Left ventricle myocardium inferior (tissue), 1 donor: ENCODE measurements at regions not wholly inside any gene's neighbourhood (a gene's known extent, or its start where the extent isn't known, plus 50 kb on each side); places are given as distances from the start of the nearest gene placed in this dataset.

ENCODE experiments used
- DNase-seq: peaks from one replicate; pipeline ENCODE4 v3.0.0-alpha.2; 2020
- H3K27ac ChIP-seq: fragments of 200-600 bp; replicated peaks from 2 replicates; pipeline ENCODE4 v1.8.0; 2021
- H3K27me3 ChIP-seq: fragments of 200-600 bp; 2 replicates; pipeline ENCODE4 v1.8.0; 2021; ENCODE audit warnings: low read depth
- H3K36me3 ChIP-seq: fragments of 200-600 bp; 2 replicates; pipeline ENCODE4 v1.8.0; 2021
- H3K4me1 ChIP-seq: fragments of 200-600 bp; 2 replicates; pipeline ENCODE4 v1.8.0; 2021
- H3K4me3 ChIP-seq: fragments of 200-600 bp; 2 replicates; pipeline ENCODE4 v1.8.0; 2021; ENCODE audit warnings: mild to moderate bottlenecking, moderate library complexity
- H3K9me3 ChIP-seq: fragments of 200-600 bp; replicated peaks from 2 replicates; pipeline ENCODE4 v1.8.0; 2021
- CTCF ChIP-seq: fragments of 200-600 bp; IDR thresholded peaks from 2 replicates; pipeline ENCODE4 v1.8.0; 2021; ENCODE audit warnings: antibody characterized with exemption, mild to moderate bottlenecking, borderline replicate concordance
- intact Hi-C: fragments of 100-400 bp; cut with micrococcal nuclease; formaldehyde crosslinking; loops from one replicate; pipeline ENCODE4 v1.11.0; 2022
- donor health status: DM: no; HTN: yes; CAD: no; lungs with severe emphysema.

- Histone ChIP-seq H3K27me3 (no peaks in the 10 kb centered on the region), H3K4me3 (no peak overlapping the region), H3K36me3 (no peaks in the 10 kb centered on the region), H3K4me1 (no peaks in the 10 kb centered on the region), H3K27ac (no peak overlapping the region), H3K9me3 (no peaks in the 10 kb centered on the region)
- intact Hi-C loops, result no loop called here
- DNase-seq, result no peak
- no peak for TF ChIP-seq CTCF
Measured at GRCh38 chr17:68185820-68186219, 62.0 kb upstream of the AMZ2 start.

GRCh38 chr17:68190495-68190894 lies 57.3 kb upstream of the AMZ2 start:
- Histone ChIP-seq H3K27ac (no peak overlapping the region), H3K4me3 (no peak overlapping the region), H3K4me1 (no peaks in the 10 kb centered on the region), H3K36me3 (no peaks in the 10 kb centered on the region), H3K9me3 (no peaks in the 10 kb centered on the region), H3K27me3 (peaks cover 6% of the 10 kb centered on the region)
- no peak for DNase-seq
- no peak for TF ChIP-seq CTCF
- intact Hi-C loops, result no loop called here

GRCh38 chr17:68195667-68196393 lies 52.0 kb upstream of the AMZ2 start:
- Histone ChIP-seq H3K36me3 (no peaks in the 10 kb centered on the region), H3K27me3 (peaks cover 57% of the 10 kb centered on the region), H3K4me3 (peak overlapping the region; percentile 68), H3K27ac (peak overlapping the region; percentile 2), H3K9me3 (no peaks in the 10 kb centered on the region), H3K4me1 (peaks cover 53% of the 10 kb centered on the region)
- TF ChIP-seq CTCF, result no peak
- intact Hi-C loops, result no loop called here
- DNase-seq, result peak; percentile 24

GRCh38 chr17:68196394-68197090 lies 51.3 kb upstream of the AMZ2 start:
- peak overlapping the region; percentile 2 for H3K27ac ChIP-seq
- no peak for TF ChIP-seq CTCF
- H3K4me3 ChIP-seq, result peak overlapping the region; percentile 68
- peaks cover 57% of the 10 kb centered on the region for H3K27me3 ChIP-seq
- DNase-seq, result no peak
- H3K9me3 ChIP-seq, result no peaks in the 10 kb centered on the region
- H3K36me3 ChIP-seq, result no peaks in the 10 kb centered on the region
- intact Hi-C loops, result no loop called here
- H3K4me1 ChIP-seq, result peaks cover 57% of the 10 kb centered on the region

GRCh38 chr17:68197091-68197996 lies 50.5 kb upstream of the AMZ2 start:
- DNase-seq, result peak; percentile 21
- Histone ChIP-seq H3K4me3 (peak overlapping the region; percentile 68), H3K9me3 (no peaks in the 10 kb centered on the region), H3K27me3 (peaks cover 57% of the 10 kb centered on the region), H3K4me1 (peaks cover 57% of the 10 kb centered on the region), H3K36me3 (no peaks in the 10 kb centered on the region), H3K27ac (no peak overlapping the region)
- no peak for TF ChIP-seq CTCF
- intact Hi-C loops, result no loop called here
